ENCODE measurements at regions not wholly inside any gene's neighbourhood (a gene's known extent, or its start where the extent isn't known, plus 50 kb on each side); places are given as distances from the start of the nearest gene placed in this dataset.

DNA sequence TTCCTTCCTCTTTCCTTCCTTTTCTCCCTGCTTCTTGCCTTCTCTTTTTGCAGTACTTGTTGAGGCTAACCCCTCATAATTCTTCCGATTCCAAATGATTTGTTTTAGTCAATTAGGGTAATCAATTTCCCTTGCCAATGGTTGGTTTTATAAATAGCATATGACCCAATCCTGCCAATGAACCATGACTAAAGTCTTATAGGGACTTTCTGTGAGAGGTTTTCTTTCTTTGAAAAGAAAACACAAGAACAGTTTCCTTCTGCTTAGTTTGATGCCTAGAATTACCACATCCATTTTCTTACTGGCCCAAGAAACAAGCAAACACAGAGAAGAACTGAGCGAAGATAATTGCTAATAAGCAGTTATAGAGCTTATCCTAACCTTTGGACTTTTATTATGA lies 292.5 kb upstream of the SATB1 start:
- TF ChIP-seq POLR2A (IDR thresholded peaks at IDR 0.05; ENCODE audit: low read depth, low read length) (no peak), SMC3 (IDR thresholded peaks at IDR 0.05; ENCODE audit: low read depth, low read length) (no peak)
- TF ChIP-seq, protein P1, sequence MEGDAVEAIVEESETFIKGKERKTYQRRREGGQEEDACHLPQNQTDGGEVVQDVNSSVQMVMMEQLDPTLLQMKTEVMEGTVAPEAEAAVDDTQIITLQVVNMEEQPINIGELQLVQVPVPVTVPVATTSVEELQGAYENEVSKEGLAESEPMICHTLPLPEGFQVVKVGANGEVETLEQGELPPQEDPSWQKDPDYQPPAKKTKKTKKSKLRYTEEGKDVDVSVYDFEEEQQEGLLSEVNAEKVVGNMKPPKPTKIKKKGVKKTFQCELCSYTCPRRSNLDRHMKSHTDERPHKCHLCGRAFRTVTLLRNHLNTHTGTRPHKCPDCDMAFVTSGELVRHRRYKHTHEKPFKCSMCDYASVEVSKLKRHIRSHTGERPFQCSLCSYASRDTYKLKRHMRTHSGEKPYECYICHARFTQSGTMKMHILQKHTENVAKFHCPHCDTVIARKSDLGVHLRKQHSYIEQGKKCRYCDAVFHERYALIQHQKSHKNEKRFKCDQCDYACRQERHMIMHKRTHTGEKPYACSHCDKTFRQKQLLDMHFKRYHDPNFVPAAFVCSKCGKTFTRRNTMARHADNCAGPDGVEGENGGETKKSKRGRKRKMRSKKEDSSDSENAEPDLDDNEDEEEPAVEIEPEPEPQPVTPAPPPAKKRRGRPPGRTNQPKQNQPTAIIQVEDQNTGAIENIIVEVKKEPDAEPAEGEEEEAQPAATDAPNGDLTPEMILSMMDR (conservative IDR thresholded peaks at IDR 0.05; ENCODE audit: low read depth, low read length): no peak
